HG03469 (cell line): ENCODE measurements at regions not wholly inside any gene's neighbourhood (a gene's known extent, or its start where the extent isn't known, plus 50 kb on each side); places are given as distances from the start of the nearest gene placed in this dataset.
"Not testable (repeated sequence)": the region's sequence is repeated elsewhere in the genome, so short reads cannot be mapped to it uniquely, and the experiment has no call there.

Source experiments
- ATAC-seq: cut with Tn5 transposase; IDR thresholded peaks from one replicate; pipeline ENCODE4 v1.9.1; 2021; ENCODE audit warnings: mild to moderate bottlenecking, moderate library complexity, moderate number of reproducible peaks; ENCODE audit not compliant: unreplicated experiment

DNA sequence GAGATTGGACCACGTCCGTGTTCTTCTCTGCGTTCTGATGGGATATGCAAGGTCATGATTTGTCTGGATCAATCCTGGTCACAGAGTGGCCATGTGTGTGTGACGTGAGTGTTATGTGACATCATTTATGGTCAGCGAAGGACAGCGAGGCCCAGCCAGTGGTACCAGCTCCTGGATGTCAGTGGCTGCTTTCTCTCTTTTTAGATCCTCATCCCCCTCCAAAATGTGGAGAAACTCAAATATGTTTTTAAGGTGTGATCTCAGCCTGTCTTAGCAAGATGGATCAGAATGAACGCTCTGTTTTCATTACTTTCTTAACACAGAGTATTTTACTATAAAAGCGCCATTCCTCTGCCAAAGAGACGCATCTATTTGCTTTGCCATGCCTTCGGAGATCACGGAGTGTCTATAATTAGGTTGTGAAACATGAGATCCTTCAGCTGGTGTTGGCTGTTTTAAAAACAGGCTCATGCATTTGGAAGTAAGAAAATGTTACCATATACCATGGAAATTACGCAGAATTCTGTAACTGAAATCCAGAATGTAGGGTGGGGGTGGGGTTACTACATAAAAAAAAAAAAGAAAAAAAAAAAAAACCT is 245.5 kb upstream of the TCERG1L start:
- no peak for ATAC-seq

- not testable (repeated sequence) for ATAC-seq
These were observed 246.4 kb upstream of the TCERG1L start for GRCh38 chr10:131557956-131558355.

- no peak for ATAC-seq
These were observed 248.0 kb upstream of the TCERG1L start for GRCh38 chr10:131559450-131559911.

DNA sequence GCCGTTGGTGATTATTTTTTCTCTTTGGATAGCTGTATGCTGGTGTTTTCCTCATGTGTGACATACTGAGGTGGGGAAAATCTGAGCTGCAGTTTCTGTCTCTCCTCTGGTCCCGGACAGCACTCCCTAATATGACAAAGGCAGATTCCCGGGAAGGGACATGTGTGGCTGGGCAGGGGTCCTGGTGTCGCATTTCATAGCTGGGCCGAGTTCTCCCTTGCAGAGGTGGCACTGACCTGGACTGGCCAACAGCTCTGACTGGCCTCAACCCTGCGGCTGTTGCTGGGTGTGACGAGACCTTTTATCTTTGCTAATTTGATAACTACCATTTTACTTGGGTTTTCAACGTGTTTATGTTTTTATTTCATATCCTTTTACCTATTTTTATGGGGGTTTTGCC is 248.6 kb upstream of the TCERG1L start:
- no peak for ATAC-seq

DNA sequence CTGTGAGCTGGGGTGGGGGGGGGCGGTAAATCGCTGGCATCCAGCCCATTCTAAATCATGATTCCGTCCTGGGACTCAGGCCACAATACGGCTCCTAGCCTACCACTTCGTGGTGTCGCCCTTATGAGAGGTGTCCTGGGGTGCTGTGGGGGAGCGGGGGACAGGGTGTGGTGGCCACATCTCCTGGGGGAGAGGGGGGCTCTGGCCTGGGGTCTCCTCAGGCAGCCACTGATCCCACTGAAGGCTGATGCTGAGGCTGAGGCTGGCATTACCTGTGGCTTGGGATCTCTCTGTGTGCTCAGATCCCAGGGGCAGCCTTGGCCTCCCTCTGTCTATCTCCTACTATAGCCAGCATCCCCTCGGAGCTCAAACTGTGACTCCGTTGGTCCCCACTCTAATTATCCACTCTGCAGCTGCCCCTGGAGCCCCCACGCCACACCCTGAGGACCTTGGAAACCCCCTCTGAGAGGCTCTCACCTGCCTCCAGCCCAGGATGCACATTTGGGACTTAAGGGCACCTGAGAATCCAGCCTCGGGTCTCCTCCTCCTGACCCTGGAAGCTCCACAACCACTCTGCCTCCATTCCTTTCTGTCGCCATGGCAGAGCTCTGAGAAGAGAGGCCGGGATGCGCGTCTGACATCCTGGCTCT is 249.3 kb upstream of the TCERG1L start:
- no peak for ATAC-seq

GRCh38 chr10:131561897-131562296 is 250.4 kb upstream of the TCERG1L start:
- ATAC-seq, result no peak

DNA sequence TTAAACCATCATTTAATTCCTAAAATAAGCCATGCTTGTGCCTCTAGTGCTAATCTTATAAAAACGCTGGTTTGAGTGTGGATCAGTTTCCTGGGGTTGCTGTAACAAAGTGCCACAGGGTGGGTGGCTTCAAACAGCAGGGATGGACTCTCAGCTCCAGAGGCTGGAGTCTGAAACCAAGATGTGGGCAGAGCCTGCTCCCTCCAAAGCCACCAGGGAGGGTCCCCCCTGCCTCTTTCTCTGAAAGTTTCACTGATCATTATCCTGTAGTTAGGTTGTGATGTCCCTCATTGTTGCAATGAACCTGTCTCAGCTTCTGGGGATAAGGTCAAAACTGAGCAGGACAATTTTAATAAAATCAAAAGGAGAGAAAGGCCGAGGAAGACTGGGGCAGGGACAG is 251.9 kb upstream of the TCERG1L start:
- no peak for ATAC-seq

GRCh38 chr10:131567279-131568162 is 256.0 kb upstream of the TCERG1L start:
- ATAC-seq, result no peak

- no peak for ATAC-seq
These were observed 257.3 kb upstream of the TCERG1L start for GRCh38 chr10:131568866-131569265.

DNA sequence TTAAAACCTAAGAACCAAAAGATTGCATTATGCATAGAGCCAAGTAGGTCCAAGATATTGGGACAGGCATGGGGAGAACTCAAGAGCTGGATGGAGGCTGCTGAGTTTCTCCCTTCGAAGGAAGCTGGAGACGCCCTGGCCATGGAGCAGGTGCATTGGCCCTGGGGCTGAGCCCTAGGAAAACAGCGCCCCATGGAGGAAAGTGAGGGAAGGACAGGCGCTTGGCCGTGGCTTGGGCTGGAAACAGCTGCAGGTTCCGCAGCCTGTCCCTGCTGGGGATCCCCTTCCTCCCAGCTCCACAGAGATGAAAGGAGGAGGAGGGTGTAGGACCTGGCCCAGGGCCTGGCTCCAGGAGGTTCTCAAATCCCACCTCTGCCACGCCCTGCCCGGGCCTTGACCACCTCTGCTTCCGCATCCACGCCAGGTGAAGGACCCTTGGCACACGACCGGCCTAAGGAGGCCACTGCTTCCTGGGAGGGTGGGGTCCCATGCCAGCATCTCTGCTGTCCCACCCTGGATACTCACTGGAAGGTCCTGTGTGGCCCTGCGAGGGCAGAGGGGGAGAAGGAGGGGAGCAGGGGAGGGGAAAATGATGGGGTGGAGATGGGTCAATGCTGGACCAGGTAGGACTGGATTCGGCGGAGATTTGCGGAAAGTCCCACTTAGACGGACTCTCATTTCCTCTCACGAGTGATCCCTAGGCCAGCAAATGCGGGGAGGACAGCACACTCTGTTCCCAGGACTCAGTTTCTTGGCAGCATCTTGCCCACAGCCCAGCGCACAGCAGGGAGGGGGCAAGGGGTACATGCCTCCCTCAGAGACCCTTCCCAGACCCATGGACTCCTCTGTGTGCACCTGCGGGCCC is 258.6 kb upstream of the TCERG1L start:
- no peak for ATAC-seq

- ATAC-seq, result no peak
These were observed 259.3 kb upstream of the TCERG1L start for GRCh38 chr10:131570716-131571307.

DNA sequence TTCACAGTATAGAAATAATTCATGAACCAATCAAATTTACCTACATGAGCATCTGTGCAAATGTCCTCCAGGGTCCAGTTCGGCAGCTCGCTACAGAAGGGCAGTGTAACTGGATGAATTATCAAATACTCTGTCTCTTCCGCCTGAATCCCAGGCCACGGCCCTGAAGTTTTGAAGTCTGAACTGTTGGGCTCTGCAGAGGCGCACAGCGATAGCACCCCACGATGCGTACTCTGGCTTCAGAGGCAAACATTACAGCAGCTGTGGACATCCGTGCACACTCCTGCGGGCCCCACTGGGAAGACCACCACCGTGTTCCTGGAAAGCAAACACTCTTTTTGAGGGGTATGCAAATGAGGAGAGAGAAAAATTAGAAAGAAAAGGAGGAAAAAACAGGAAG is 259.8 kb upstream of the TCERG1L start:
- ATAC-seq, result no peak

DNA sequence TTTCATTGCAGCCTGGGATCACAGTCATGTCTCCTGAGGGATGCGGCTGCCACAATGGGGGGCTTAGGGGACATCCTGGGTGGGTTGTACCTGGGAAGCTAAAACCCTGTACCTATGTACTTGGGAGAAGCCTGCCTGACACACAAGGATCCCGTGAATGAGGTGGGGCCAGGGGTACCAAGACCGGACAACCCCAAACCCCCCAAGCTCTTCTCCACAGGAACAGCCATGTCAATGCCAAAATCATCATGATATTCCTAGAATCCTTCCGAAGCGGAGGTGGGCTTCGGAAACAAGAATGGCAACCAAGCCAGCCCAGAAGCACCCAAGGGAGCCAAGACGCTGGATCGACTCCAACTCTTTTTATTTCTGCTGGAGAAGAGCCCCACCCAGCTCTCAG is 260.3 kb upstream of the TCERG1L start:
- no peak for ATAC-seq

- ATAC-seq, result no peak
These were observed 261.7 kb upstream of the TCERG1L start for GRCh38 chr10:131573256-131573655.

DNA sequence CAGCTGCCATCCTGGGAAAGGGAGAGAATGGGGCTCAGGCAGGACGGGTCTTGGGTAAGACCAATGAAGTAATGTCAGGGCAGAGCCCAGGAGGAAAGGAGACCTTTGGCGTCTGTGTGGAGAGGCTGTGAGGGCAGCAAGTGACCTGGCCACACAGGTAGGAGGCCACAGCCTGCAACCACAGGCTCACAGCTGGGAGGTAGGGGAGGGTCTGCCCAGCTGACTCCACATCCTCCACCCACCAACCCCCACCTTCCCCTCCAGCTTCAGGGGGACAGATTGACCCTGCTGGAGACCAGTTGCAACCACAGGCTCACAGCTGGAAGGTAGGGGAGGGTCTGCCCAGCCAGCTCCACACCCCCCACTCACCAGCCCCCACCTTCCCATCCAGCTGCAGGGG is 262.2 kb upstream of the TCERG1L start:
- no peak for ATAC-seq

DNA sequence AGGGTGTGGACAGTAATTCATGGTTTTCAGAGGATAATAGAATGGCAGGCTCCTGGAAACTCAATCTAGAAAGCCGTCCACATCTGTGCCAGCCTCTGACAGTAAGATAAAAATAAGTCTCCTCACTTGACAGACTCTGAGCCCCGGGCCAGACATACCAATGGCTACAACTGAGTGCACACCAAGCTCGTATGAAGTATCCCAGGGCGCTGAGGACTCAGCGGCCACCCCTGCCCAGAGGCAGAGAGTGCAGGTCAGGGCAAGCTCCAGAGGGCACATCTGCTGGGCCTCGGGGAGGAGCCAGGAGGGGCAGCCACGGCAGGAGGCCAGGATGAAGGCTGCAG is 262.8 kb upstream of the TCERG1L start:
- ATAC-seq, result no peak

DNA sequence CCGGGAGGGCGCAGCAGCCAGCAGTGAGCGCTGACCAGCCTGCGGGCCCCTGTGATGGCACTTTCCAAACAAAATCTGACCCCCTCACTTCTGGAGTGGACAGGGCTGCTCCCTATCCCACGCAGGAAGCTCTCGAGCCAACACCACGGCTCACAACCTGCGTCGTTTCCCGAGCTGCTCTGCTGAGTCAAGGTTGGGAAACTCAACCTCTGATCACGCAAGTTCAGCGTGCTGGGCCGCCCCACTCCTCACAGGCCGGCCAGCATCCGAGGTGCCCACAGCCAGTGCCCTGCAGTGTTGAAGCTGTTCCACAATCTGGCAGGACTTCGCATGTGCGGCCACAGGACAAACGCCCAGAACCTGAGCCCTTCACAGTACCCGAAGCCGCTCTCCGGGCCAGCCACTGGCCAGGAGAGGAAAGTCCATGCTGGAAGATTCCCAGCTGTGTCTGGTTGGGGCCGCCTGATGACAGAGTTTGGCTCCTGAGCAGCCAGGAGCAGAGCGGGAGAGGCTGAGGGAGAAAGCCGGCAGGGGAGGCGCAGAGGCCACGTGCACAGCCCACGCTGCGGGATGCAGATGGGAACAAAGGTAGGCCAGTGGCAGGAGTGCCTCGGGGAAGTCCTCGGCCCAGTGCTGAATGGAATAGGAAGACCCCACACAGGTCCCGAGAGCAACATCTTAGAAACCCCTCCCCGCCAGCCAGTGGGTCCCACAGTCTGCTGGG is 263.3 kb upstream of the TCERG1L start:
- no peak for ATAC-seq

DNA sequence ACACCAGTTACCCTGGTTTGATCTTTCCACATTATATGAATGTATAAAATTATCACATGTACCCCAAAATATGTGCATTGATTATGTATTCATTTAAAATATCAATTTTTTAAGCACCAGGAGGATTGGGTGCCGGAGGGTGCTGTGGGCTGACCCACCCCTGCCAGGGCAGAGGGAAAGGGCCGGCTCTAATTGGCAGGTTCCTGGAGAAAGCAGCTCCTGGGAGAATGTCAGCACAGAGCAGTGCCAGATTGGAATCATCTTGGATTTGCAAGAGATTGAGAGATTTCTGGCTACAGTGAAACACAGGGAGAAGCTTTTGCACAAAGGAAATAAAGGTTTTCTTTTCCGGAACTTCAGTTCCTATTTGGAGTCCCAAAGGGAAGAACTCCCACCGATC is 264.4 kb upstream of the TCERG1L start:
- ATAC-seq, result no peak

GRCh38 chr10:131576341-131577177 is 265.0 kb upstream of the TCERG1L start:
- ATAC-seq, result no peak
